ENCODE measurements at regions not wholly inside any gene's neighbourhood (a gene's known extent, or its start where the extent isn't known, plus 50 kb on each side); places are given as distances from the start of the nearest gene placed in this dataset.

DNA sequence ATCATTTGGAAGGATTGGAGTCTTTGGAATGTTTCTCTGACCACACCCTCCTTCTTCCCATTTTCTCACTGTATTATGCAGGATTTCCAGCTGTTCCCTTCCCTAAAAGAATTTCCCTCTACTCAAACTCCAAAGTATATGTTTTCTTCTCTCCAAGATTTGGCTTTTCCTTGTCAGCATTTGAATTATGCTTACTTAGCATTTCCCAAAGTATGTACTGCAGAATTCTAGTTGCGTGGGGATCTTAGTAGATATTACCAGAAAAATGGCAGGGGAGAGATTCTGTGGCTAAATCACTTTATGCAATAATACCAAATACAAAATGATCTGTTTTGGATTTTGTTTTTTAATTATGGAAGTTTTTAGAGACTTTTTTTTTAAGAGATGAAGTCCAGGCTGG, 142.3 kb downstream of the OR4C45 start:
- TF ChIP-seq ZNF169 (tag by site-specific recombination; IDR thresholded peaks at IDR 0.05) (no peak), ZNF426 (tag by site-specific recombination; IDR thresholded peaks at IDR 0.05) (no peak), ZNF837 (tag by site-specific recombination; IDR thresholded peaks at IDR 0.05) (no peak), EGR2 (tag by site-specific recombination; IDR thresholded peaks at IDR 0.05; ENCODE audit: low read depth) (no peak), SP7 (tag by site-specific recombination; IDR thresholded peaks at IDR 0.05) (no peak), ZNF843 (tag by site-specific recombination; IDR thresholded peaks at IDR 0.05) (no peak), GLI2 (tag by site-specific recombination; IDR thresholded peaks at IDR 0.05; ENCODE audit: borderline replicate concordance, low read depth) (no peak), ZNF37A (tag by site-specific recombination; IDR thresholded peaks at IDR 0.05) (no peak)
- TF ChIP-seq, protein P1, sequence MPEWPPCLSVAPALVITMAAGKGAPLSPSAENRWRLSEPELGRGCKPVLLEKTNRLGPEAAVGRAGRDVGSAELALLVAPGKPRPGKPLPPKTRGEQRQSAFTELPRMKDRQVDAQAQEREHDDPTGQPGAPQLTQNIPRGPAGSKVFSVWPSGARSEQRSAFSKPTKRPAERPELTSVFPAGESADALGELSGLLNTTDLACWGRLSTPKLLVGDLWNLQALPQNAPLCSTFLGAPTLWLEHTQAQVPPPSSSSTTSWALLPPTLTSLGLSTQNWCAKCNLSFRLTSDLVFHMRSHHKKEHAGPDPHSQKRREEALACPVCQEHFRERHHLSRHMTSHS (tag by site-specific recombination; IDR thresholded peaks at IDR 0.05), result no peak
- TF ChIP-seq, protein P2, sequence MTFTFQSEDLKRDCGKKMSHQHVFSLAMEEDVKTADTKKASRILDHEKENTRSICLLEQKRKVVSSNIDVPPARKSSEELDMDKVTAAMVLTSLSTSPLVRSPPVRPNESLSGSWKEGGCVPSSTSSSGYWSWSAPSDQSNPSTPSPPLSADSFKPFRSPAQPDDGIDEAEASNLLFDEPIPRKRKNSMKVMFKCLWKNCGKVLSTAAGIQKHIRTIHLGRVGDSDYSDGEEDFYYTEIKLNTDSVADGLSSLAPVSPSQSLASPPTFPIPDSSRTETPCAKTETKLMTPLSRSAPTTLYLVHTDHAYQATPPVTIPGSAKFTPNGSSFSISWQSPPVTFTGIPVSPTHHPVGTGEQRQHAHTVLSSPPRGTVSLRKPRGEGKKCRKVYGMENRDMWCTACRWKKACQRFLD (tag by site-specific recombination; IDR thresholded peaks at IDR 0.05), result no peak
- TF ChIP-seq, protein P3, sequence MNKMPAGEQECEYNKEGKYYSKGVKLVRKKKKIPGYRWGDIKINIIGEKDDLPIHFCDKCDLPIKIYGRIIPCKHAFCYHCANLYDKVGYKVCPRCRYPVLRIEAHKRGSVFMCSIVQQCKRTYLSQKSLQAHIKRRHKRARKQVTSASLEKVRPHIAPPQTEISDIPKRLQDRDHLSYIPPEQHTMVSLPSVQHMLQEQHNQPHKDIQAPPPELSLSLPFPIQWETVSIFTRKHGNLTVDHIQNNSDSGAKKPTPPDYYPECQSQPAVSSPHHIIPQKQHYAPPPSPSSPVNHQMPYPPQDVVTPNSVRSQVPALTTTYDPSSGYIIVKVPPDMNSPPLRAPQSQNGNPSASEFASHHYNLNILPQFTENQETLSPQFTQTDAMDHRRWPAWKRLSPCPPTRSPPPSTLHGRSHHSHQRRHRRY (tag by site-specific recombination; IDR thresholded peaks at IDR 0.05), result no peak
- no peaks in the 10 kb centered on the region for H3K36me3 ChIP-seq (ENCODE audit: control insufficient read depth in 2 of 2, insufficient read depth in 1 of 2, low read length in 2 of 2)
- H3K27ac ChIP-seq (ENCODE audit: extremely low read depth, low read depth, low read length), result no peak overlapping the region
- H3K9me3 ChIP-seq (ENCODE audit: control insufficient read depth, insufficient read depth, low read depth, low read length), result no peaks in the 10 kb centered on the region
- POLR2A ChIA-PET, result no interaction called here
- H3K4me3 ChIP-seq (ENCODE audit: low read depth, low read length), result no peak overlapping the region
- CTCF ChIA-PET, result no interaction called here
- H3K4me1 ChIP-seq (ENCODE audit: control insufficient read depth, insufficient read depth, low read length), result no peaks in the 10 kb centered on the region

DNA sequence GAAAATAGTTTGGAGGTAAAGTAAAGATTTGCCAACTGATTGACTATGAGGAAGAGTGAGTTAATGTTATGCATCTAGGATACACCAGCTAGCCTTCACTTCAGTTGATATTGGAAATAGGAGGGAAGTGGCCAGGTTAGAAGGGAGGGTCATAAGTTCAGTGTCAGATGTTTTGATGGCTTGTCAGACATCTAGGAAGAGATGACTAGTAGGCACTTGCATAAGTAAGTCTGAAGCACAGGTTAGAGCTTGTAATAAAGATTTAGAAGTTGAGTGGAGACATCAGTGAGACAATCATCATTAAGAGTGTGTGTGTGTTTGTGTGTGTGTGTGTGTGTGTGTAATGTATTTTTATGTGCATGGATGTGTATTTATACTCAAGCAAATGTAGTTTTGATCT, 146.1 kb downstream of the OR4C45 start:
- Histone ChIP-seq H3K9me3 (ENCODE audit: control insufficient read depth, insufficient read depth, low read depth, low read length) (no peaks in the 10 kb centered on the region), H3K27ac (ENCODE audit: extremely low read depth, low read depth, low read length) (no peak overlapping the region), H3K4me3 (ENCODE audit: low read depth, low read length) (no peak overlapping the region), H3K4me1 (ENCODE audit: control insufficient read depth, insufficient read depth, low read length) (no peaks in the 10 kb centered on the region), H3K36me3 (ENCODE audit: control insufficient read depth in 2 of 2, insufficient read depth in 1 of 2, low read length in 2 of 2) (no peaks in the 10 kb centered on the region)
- ChIA-PET CTCF (no interaction called here), POLR2A (no interaction called here)
- TF ChIP-seq, protein P3 (tag by site-specific recombination; IDR thresholded peaks at IDR 0.05), result no peak
- no peak for TF ChIP-seq ZBTB17 (tag by site-specific recombination; IDR thresholded peaks at IDR 0.05)
- TF ChIP-seq, protein P4, sequence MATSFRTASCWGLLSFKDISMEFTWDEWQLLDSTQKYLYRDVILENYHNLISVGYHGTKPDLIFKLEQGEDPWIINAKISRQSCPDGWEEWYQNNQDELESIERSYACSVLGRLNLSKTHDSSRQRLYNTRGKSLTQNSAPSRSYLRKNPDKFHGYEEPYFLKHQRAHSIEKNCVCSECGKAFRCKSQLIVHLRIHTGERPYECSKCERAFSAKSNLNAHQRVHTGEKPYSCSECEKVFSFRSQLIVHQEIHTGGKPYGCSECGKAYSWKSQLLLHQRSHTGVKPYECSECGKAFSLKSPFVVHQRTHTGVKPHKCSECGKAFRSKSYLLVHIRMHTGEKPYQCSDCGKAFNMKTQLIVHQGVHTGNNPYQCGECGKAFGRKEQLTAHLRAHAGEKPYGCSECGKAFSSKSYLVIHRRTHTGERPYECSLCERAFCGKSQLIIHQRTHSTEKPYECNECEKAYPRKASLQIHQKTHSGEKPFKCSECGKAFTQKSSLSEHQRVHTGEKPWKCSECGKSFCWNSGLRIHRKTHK (tag by site-specific recombination; IDR thresholded peaks at IDR 0.05), result no peak
- TF ChIP-seq, protein P5, sequence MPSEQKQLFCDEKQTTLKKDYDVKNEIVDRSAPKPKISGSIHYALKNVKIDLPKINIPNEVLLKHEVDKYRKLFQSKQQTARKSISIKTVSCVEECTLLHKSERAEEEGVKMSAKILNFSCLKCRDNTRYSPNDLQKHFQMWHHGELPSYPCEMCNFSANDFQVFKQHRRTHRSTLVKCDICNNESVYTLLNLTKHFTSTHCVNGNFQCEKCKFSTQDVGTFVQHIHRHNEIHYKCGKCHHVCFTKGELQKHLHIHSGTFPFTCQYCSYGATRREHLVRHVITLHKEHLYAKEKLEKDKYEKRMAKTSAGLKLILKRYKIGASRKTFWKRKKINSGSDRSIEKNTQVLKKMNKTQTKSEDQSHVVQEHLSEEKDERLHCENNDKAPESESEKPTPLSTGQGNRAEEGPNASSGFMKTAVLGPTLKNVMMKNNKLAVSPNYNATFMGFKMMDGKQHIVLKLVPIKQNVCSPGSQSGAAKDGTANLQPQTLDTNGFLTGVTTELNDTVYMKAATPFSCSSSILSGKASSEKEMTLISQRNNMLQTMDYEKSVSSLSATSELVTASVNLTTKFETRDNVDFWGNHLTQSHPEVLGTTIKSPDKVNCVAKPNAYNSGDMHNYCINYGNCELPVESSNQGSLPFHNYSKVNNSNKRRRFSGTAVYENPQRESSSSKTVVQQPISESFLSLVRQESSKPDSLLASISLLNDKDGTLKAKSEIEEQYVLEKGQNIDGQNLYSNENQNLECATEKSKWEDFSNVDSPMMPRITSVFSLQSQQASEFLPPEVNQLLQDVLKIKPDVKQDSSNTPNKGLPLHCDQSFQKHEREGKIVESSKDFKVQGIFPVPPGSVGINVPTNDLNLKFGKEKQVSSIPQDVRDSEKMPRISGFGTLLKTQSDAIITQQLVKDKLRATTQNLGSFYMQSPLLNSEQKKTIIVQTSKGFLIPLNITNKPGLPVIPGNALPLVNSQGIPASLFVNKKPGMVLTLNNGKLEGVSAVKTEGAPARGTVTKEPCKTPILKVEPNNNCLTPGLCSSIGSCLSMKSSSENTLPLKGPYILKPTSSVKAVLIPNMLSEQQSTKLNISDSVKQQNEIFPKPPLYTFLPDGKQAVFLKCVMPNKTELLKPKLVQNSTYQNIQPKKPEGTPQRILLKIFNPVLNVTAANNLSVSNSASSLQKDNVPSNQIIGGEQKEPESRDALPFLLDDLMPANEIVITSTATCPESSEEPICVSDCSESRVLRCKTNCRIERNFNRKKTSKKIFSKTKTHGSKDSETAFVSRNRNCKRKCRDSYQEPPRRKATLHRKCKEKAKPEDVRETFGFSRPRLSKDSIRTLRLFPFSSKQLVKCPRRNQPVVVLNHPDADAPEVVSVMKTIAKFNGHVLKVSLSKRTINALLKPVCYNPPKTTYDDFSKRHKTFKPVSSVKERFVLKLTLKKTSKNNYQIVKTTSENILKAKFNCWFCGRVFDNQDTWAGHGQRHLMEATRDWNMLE (tag by site-specific recombination; conservative IDR thresholded peaks at IDR 0.05; ENCODE audit: low read depth), result no peak
- no peak for TF ChIP-seq KLF16 (tag by site-specific recombination; IDR thresholded peaks at IDR 0.05)
- TF ChIP-seq, protein P6, sequence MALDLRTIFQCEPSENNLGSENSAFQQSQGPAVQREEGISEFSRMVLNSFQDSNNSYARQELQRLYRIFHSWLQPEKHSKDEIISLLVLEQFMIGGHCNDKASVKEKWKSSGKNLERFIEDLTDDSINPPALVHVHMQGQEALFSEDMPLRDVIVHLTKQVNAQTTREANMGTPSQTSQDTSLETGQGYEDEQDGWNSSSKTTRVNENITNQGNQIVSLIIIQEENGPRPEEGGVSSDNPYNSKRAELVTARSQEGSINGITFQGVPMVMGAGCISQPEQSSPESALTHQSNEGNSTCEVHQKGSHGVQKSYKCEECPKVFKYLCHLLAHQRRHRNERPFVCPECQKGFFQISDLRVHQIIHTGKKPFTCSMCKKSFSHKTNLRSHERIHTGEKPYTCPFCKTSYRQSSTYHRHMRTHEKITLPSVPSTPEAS (tag by site-specific recombination; IDR thresholded peaks at IDR 0.05), result no peak
- TF ChIP-seq ZNF629 (tag by site-specific recombination; IDR thresholded peaks at IDR 0.05), result no peak
- TF ChIP-seq IKZF3 (tag by site-specific recombination; IDR thresholded peaks at IDR 0.05), result no peak
- no peak for TF ChIP-seq ZNF701 (tag by site-specific recombination; IDR thresholded peaks at IDR 0.05)
- no peak for TF ChIP-seq SP2 (tag by site-specific recombination; IDR thresholded peaks at IDR 0.05)
- TF ChIP-seq ZNF311 (tag by site-specific recombination; IDR thresholded peaks at IDR 0.05; ENCODE audit: borderline replicate concordance), result no peak
